CD4-positive, alpha-beta T cell treated with Interleukin-21 for 1 hour (primary cell): ENCODE measurements at regions not wholly inside any gene's neighbourhood (a gene's known extent, or its start where the extent isn't known, plus 50 kb on each side); places are given as distances from the start of the nearest gene placed in this dataset.

Experiments
- DNase-seq: peaks from one replicate; pipeline ENCODE4 v3.0.0-alpha.2; 2020

- no peak for DNase-seq
Observed at GRCh38 chr6:54574671-54575070, 266.4 kb downstream of the TINAG start.

- no peak for DNase-seq
Observed at GRCh38 chr6:54578261-54578660, 268.3 kb upstream of the FAM83B start.

- DNase-seq = no peak
Observed at GRCh38 chr6:54579011-54579410, 267.6 kb upstream of the FAM83B start.

GRCh38 chr6:54586251-54586650, 260.3 kb upstream of the FAM83B start:
- DNase-seq = no peak

GRCh38 chr6:54587277-54587676, 259.3 kb upstream of the FAM83B start:
- DNase-seq = no peak

GRCh38 chr6:54588176-54588575, 258.4 kb upstream of the FAM83B start:
- DNase-seq = no peak

GRCh38 chr6:54595844-54596243, 250.7 kb upstream of the FAM83B start:
- no peak for DNase-seq

- no peak for DNase-seq
Observed at GRCh38 chr6:54598787-54599313, 247.7 kb upstream of the FAM83B start.

GRCh38 chr6:54601600-54602300, 244.8 kb upstream of the FAM83B start:
- DNase-seq = no peak

- DNase-seq = no peak
Observed at GRCh38 chr6:54602591-54602990, 244.0 kb upstream of the FAM83B start.

GRCh38 chr6:54609981-54610380, 236.6 kb upstream of the FAM83B start:
- no peak for DNase-seq

GRCh38 chr6:54613596-54613995, 233.0 kb upstream of the FAM83B start:
- DNase-seq = no peak

- no peak for DNase-seq
Observed at GRCh38 chr6:54614499-54615195, 231.9 kb upstream of the FAM83B start.

GRCh38 chr6:54617730-54618129, 228.8 kb upstream of the FAM83B start:
- no peak for DNase-seq

- DNase-seq = no peak
Observed at GRCh38 chr6:54618572-54618971, 228.0 kb upstream of the FAM83B start.

GRCh38 chr6:54619102-54619501, 227.5 kb upstream of the FAM83B start:
- DNase-seq = no peak

- DNase-seq = no peak
Observed at GRCh38 chr6:54621285-54621684, 225.3 kb upstream of the FAM83B start.

- DNase-seq = no peak
Observed at GRCh38 chr6:54624216-54624615, 222.4 kb upstream of the FAM83B start.

GRCh38 chr6:54624779-54625178, 221.8 kb upstream of the FAM83B start:
- DNase-seq = no peak

- no peak for DNase-seq
Observed at GRCh38 chr6:54629131-54629530, 217.4 kb upstream of the FAM83B start.

GRCh38 chr6:54632984-54633565, 213.5 kb upstream of the FAM83B start:
- DNase-seq = no peak

GRCh38 chr6:54633601-54634000, 213.0 kb upstream of the FAM83B start:
- DNase-seq = no peak

GRCh38 chr6:54640911-54641310, 205.7 kb upstream of the FAM83B start:
- no peak for DNase-seq
